ENCODE measurements at regions not wholly inside any gene's neighbourhood (a gene's known extent, or its start where the extent isn't known, plus 50 kb on each side); places are given as distances from the start of the nearest gene placed in this dataset.
A peak's percentile ranks its signal among the peaks of the same experiment; 100 is the strongest.

- 1% methylated on average over 54 to 60 of the region's 100 CpGs for WGBS, 2 donors
- Histone ChIP-seq H3K27me3 (peaks cover 0 to 77% of the 10 kb centered on the region in 2 donors), H3K27ac (no peak within 1 kb of the TSS), H3K4me3 (peak within 1 kb of the TSS in 2 of 4 donors; percentile 3 to 42), H3K36me3 (no peaks in the 10 kb centered on the region), H3K4me1 (peaks cover 0 to 32% (median 0%) of the 10 kb centered on the region in 4 donors), H3K9me3 (no peaks in the 10 kb centered on the region)
- no peak for DNase-seq (ENCODE audit: low spot score in 2 of 2)
- TF ChIP-seq POLR2A (IDR thresholded peaks at IDR 0.05) (no peak), CTCF (IDR thresholded peaks at IDR 0.05) (no peak), EP300 (IDR thresholded peaks at IDR 0.05) (no peak)
These were observed 113.9 kb upstream of the MYL2 start, which contains the start of gene CUX2 for GRCh38 chr12:111034083-111034885. CUX2 (plus strand) TSS chr12:111034165.

GRCh38 chr12:111033281-111034082 lies 113.1 kb upstream of the MYL2 start:
- Histone ChIP-seq H3K27me3 (peaks cover 0 to 81% of the 10 kb centered on the region in 2 donors), H3K4me3 (peak overlapping the region in 1 of 4 donors; percentile 42), H3K36me3 (no peaks in the 10 kb centered on the region), H3K9me3 (no peaks in the 10 kb centered on the region), H3K4me1 (peaks cover 0 to 32% (median 0%) of the 10 kb centered on the region in 4 donors), H3K27ac (no peak overlapping the region)
- no peak for TF ChIP-seq EP300 (IDR thresholded peaks at IDR 0.05)
- no peak for DNase-seq (ENCODE audit: low spot score in 2 of 2)
- WGBS, 2 donors, result 0% methylated on average over 58 to 65 of the region's 93 CpGs

GRCh38 chr12:111032591-111032919 lies 112.2 kb upstream of the MYL2 start:
- no peak for DNase-seq (ENCODE audit: low spot score in 2 of 2)
- TF ChIP-seq CTCF (IDR thresholded peaks at IDR 0.05), result no peak
- no peak for TF ChIP-seq EP300 (IDR thresholded peaks at IDR 0.05)
- TF ChIP-seq POLR2A (IDR thresholded peaks at IDR 0.05), result no peak
- no peaks in the 10 kb centered on the region for H3K36me3 ChIP-seq
- H3K27ac ChIP-seq, result no peak overlapping the region
- H3K9me3 ChIP-seq, result no peaks in the 10 kb centered on the region
- peaks cover 0 to 73% of the 10 kb centered on the region in 2 donors for H3K27me3 ChIP-seq
- peaks cover 0 to 32% (median 0%) of the 10 kb centered on the region in 4 donors for H3K4me1 ChIP-seq
- H3K4me3 ChIP-seq, result no peak overlapping the region
- WGBS, 2 donors, result 36 to 40% methylated on average over 5 of the region's 5 CpGs

DNA sequence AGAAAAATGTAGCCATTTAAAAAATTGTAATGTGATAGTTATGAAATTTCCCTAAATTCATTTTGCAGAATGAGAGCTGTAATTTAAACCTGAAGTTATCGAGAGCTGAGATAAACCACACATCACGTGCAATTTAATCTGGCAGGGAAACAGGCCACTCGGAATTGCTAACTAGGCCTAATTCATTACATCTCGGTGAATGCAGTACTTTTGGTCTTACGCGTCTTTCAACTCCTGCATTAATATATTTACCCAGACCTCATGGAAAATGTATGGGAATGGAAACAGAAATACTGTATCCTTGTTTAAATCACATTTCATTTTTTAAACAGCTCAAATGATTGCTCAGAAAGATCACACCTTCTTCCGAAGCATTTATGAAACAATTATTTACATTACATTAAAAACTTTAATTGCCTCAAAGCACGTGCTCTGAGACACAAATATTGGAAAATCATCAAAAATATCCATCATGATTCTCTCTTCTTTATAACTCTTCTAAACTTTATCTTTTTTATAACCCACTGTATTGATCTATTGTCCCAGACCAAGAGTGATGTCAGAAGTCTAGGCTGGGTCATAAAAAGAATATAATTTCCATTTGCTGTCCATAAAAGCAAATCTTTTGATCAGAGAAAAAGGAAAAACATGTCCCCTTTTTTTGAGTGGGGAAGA lies 111.7 kb upstream of the MYL2 start:
- TF ChIP-seq POLR2A (IDR thresholded peaks at IDR 0.05) (no peak), CTCF (IDR thresholded peaks at IDR 0.05) (no peak), EP300 (IDR thresholded peaks at IDR 0.05) (no peak)
- no peak for DNase-seq (ENCODE audit: low spot score in 2 of 2)
- H3K4me1 ChIP-seq, result peaks cover 0 to 32% (median 0%) of the 10 kb centered on the region in 4 donors
- H3K4me3 ChIP-seq, result no peak overlapping the region
- H3K9me3 ChIP-seq, result no peaks in the 10 kb centered on the region
- no peak overlapping the region for H3K27ac ChIP-seq
- no peaks in the 10 kb centered on the region for H3K36me3 ChIP-seq
- H3K27me3 ChIP-seq, result peaks cover 0 to 71% of the 10 kb centered on the region in 2 donors
- WGBS, 2 donors, result 86 to 87% methylated on average over 8 of the region's 8 CpGs

- peaks cover 0 to 26% (median 0%) of the 10 kb centered on the region in 4 donors for H3K4me1 ChIP-seq
- no peaks in the 10 kb centered on the region for H3K36me3 ChIP-seq
- H3K27ac ChIP-seq, result no peak overlapping the region
- TF ChIP-seq CTCF (IDR thresholded peaks at IDR 0.05) (no peak), EP300 (IDR thresholded peaks at IDR 0.05) (no peak), POLR2A (IDR thresholded peaks at IDR 0.05) (no peak)
- peaks cover 0 to 58% of the 10 kb centered on the region in 2 donors for H3K27me3 ChIP-seq
- WGBS, 2 donors, result 52 to 54% methylated on average over 5 of the region's 5 CpGs
- no peak overlapping the region for H3K4me3 ChIP-seq
- DNase-seq (ENCODE audit: low spot score in 2 of 2), result no peak
- no peaks in the 10 kb centered on the region for H3K9me3 ChIP-seq
These were observed 110.4 kb upstream of the MYL2 start for GRCh38 chr12:111030800-111031199.
